Dendritic cell treated with granulocyte-macrophage colony-stimulating factor and Interleukin-4, amounts not matched to agents 40 ng/mL and 50 ng/mL, for 4 days (primary cell): ENCODE measurements at regions not wholly inside any gene's neighbourhood (a gene's known extent, or its start where the extent isn't known, plus 50 kb on each side); places are given as distances from the start of the nearest gene placed in this dataset.
"Not testable (repeated sequence)": the region's sequence is repeated elsewhere in the genome, so short reads cannot be mapped to it uniquely, and the experiment has no call there.

Experiments
- H3K27ac Mint-ChIP-seq: one replicate; pipeline ENCODE4 v1.8.0; 2022; ENCODE audit warnings: mild to moderate bottlenecking, mixed read lengths
- H3K27me3 Mint-ChIP-seq: one replicate; pipeline ENCODE4 v1.8.0; 2022; ENCODE audit warnings: mild to moderate bottlenecking, mixed read lengths
- H3K36me3 Mint-ChIP-seq: one replicate; pipeline ENCODE4 v1.8.0; 2022; ENCODE audit warnings: low read depth, mixed read lengths
- H3K4me1 Mint-ChIP-seq: one replicate; pipeline ENCODE4 v1.8.0; 2022; ENCODE audit warnings: low read depth, mixed read lengths
- H3K4me3 Mint-ChIP-seq: one replicate; pipeline ENCODE4 v1.8.0; 2022; ENCODE audit warnings: mild to moderate bottlenecking, moderate library complexity, mixed read lengths
- H3K9me3 Mint-ChIP-seq: one replicate; pipeline ENCODE4 v1.8.0; 2022; ENCODE audit warnings: mixed read lengths
- intact Hi-C: fragments of 100-400 bp; cut with micrococcal nuclease; formaldehyde crosslinking; loops from one replicate; pipeline ENCODE4 v1.15.0; 2022

- Mint-ChIP-seq H3K4me3 (no peak overlapping the region), H3K36me3 (no peaks in the 10 kb centered on the region), H3K27ac (no peak overlapping the region), H3K4me1 (no peaks in the 10 kb centered on the region), H3K9me3 (peaks cover 25% of the 10 kb centered on the region), H3K27me3 (peaks cover 23% of the 10 kb centered on the region)
- intact Hi-C loops = no loop called here
Measured at GRCh38 chr5:172521338-172521932, 67.1 kb upstream of the SH3PXD2B start.

DNA sequence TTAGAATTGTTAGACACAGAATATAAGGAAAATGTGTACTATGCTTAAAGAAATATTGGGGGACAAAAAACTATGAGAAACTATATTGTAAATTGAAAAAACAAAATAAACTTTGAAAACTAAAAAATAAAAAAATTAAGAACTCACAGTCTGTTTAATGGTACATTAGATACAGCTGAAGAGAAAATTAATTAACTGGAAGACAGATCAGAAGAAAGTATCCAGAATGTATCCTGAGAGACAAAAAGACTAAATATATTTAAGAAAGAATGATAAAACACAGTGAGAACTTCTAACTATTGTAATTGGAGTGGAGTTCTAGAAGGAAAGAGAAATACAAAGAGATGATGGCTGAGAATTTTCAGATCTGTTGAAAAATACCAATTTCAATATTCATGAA, 57.6 kb upstream of the SH3PXD2B start:
- Mint-ChIP-seq H3K9me3 (peaks cover 16% of the 10 kb centered on the region), H3K4me1 (no peaks in the 10 kb centered on the region), H3K27ac (no peak overlapping the region), H3K4me3 (no peak overlapping the region), H3K27me3 (peaks cover 50% of the 10 kb centered on the region), H3K36me3 (no peaks in the 10 kb centered on the region)
- intact Hi-C loops = no loop called here

- H3K4me1 Mint-ChIP-seq = peaks cover 6% of the 10 kb centered on the region
- peaks cover 39% of the 10 kb centered on the region for H3K27me3 Mint-ChIP-seq
- H3K27ac Mint-ChIP-seq = no peak overlapping the region
- H3K4me3 Mint-ChIP-seq = no peak overlapping the region
- intact Hi-C loops = no loop called here
- H3K9me3 Mint-ChIP-seq = peaks cover 16% of the 10 kb centered on the region
- no peaks in the 10 kb centered on the region for H3K36me3 Mint-ChIP-seq
Measured at GRCh38 chr5:172509405-172509781, 55.1 kb upstream of the SH3PXD2B start.

- Mint-ChIP-seq H3K36me3 (no peaks in the 10 kb centered on the region), H3K9me3 (peaks cover 16% of the 10 kb centered on the region), H3K27me3 (peaks cover 37% of the 10 kb centered on the region), H3K4me1 (peaks cover 13% of the 10 kb centered on the region), H3K4me3 (no peak overlapping the region), H3K27ac (no peak overlapping the region)
- intact Hi-C loops = no loop called here
Measured at GRCh38 chr5:172508471-172509404, 54.4 kb upstream of the SH3PXD2B start.

DNA sequence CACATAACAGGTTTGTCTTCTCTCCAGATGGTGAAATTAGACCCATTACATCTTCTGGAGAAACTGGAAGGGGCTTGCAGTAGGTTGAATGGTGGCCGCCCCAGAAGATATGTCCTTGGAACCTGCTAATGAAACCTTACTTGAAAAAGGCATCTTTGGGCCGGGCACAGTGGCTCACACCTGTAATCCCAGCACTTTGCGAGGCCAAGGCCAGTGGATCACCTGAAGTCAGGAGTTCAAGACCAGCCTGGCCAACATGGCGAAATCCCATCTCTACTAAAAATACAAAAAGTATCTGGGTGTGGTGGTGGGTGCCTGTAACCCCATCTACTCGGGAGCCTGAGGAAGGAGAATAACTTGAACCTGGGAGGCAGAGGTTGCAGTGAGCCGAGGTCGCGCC, 53.2 kb upstream of the SH3PXD2B start:
- H3K36me3 Mint-ChIP-seq, H3K27ac Mint-ChIP-seq, intact Hi-C loops, H3K4me3 Mint-ChIP-seq: not testable (repeated sequence)
- H3K27me3 Mint-ChIP-seq = peaks cover 33% of the 10 kb centered on the region
- peaks cover 12% of the 10 kb centered on the region for H3K9me3 Mint-ChIP-seq
- H3K4me1 Mint-ChIP-seq = peaks cover 23% of the 10 kb centered on the region

GRCh38 chr5:172506921-172507320, 52.6 kb upstream of the SH3PXD2B start:
- Mint-ChIP-seq H3K27ac (no peak overlapping the region), H3K27me3 (peaks cover 33% of the 10 kb centered on the region), H3K36me3 (no peaks in the 10 kb centered on the region), H3K4me3 (no peak overlapping the region), H3K9me3 (peaks cover 6% of the 10 kb centered on the region), H3K4me1 (peaks cover 23% of the 10 kb centered on the region)
- intact Hi-C loops = no loop called here

DNA sequence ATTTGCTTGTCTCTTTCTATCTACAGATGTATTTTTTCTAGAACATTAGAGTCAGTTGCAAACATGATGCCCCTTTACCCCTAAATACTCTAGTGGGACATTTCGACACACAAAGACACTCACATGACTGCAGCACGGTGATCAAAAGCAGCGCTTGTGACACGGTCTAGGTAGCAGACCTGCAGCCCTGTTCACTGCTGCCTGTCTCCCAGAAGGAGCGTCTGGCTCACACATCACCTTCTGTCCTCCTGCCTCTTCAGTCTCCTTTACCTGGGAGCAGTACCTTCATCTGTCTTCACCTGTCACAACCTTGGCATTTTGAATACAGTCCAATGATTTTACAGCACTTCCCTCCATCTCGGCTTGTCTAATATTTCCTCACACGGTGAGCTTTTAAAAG, 51.9 kb upstream of the SH3PXD2B start:
- intact Hi-C loops = no loop called here
- H3K9me3 Mint-ChIP-seq = no peaks in the 10 kb centered on the region
- H3K27ac Mint-ChIP-seq = no peak overlapping the region
- H3K36me3 Mint-ChIP-seq = no peaks in the 10 kb centered on the region
- H3K4me1 Mint-ChIP-seq = peaks cover 23% of the 10 kb centered on the region
- H3K27me3 Mint-ChIP-seq = peaks cover 36% of the 10 kb centered on the region
- no peak overlapping the region for H3K4me3 Mint-ChIP-seq

DNA sequence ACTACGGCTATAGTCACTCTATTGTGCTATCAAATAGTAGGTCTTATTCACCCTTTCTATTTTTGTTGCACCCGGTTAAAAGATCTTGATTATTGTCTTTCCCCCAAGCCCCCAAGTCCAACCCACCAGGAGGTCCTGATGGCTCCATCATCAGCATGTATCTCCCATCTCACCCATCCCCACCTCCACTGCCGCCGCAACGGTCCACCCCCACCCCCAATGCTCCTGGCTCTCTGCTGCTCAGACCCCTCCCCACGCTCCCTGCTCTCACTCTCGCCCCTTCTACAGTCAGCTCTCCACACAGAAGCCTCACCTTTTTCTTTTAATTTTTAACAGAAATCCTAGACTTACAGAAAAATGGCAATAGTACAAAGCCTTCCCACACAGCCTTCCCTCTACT, 51.5 kb upstream of the SH3PXD2B start:
- Mint-ChIP-seq H3K27me3 (peaks cover 40% of the 10 kb centered on the region), H3K4me3 (no peak overlapping the region), H3K36me3 (no peaks in the 10 kb centered on the region), H3K9me3 (no peaks in the 10 kb centered on the region), H3K4me1 (peaks cover 23% of the 10 kb centered on the region), H3K27ac (no peak overlapping the region)
- intact Hi-C loops = no loop called here

DNA sequence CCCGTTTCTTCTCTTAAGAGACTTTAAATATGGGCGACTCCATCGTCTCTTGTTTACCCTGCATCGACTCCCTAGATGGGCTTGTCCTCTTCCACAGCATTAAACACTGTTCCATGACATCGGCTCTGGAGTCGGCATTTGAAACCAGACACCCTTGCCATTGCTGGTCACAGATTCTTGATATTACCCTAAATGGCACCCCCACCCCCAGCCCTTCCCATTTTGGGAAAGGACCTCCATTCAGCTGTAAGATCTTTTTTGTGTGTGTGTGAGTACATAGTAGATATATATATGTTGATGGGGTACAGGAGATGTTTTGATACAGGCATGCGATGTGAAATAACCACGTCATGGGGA, 51.1 kb upstream of the SH3PXD2B start:
- intact Hi-C loops = no loop called here
- H3K27ac Mint-ChIP-seq = no peak overlapping the region
- H3K4me1 Mint-ChIP-seq = peaks cover 23% of the 10 kb centered on the region
- H3K36me3 Mint-ChIP-seq = no peaks in the 10 kb centered on the region
- H3K9me3 Mint-ChIP-seq = no peaks in the 10 kb centered on the region
- H3K27me3 Mint-ChIP-seq = peaks cover 37% of the 10 kb centered on the region
- no peak overlapping the region for H3K4me3 Mint-ChIP-seq

DNA sequence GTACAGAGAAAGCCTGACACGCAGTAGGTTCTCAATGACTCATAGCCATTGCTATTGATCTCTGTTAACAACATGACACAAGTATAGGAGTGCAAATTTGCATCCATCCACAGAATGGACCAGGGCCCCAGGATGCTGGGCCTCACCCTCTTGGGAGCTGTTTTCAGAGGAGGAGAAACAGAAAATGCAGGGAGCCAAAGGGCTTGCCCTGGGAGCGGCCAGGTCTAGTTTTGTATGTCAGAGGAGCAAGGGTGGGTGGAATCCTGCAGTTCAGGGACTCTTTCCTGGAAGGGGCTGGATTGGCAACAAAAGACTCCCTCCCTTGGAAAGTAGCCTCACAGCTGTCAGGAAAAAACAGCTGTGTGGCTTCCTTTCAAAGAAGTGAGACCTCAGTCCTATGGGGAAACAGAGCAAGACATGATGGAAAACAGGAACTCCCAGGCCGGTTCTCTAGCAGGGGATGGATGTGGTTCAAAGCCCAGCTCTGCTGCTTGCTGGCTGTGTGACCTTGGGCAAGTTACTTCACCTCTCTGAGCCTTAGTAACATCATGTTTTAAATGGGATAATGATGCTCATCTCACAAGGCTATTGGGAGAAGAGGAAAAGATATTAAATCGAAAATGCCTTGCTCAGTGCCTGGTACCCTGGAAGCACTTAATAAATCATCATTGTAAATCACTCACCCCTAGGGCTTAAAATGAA, 50.5 kb upstream of the SH3PXD2B start:
- no peaks in the 10 kb centered on the region for H3K9me3 Mint-ChIP-seq
- H3K27ac Mint-ChIP-seq = no peak overlapping the region
- intact Hi-C loops = no loop called here
- no peaks in the 10 kb centered on the region for H3K36me3 Mint-ChIP-seq
- H3K4me1 Mint-ChIP-seq = peaks cover 23% of the 10 kb centered on the region
- peaks cover 38% of the 10 kb centered on the region for H3K27me3 Mint-ChIP-seq
- H3K4me3 Mint-ChIP-seq = no peak overlapping the region

- H3K4me3 Mint-ChIP-seq = no peak overlapping the region
- intact Hi-C loops = no loop called here
- no peaks in the 10 kb centered on the region for H3K36me3 Mint-ChIP-seq
- H3K27me3 Mint-ChIP-seq = peaks cover 39% of the 10 kb centered on the region
- H3K4me1 Mint-ChIP-seq = peaks cover 23% of the 10 kb centered on the region
- H3K27ac Mint-ChIP-seq = no peak overlapping the region
- H3K9me3 Mint-ChIP-seq = no peaks in the 10 kb centered on the region
Measured at GRCh38 chr5:172503925-172504700, 49.8 kb upstream of the SH3PXD2B start.
